ENCODE measurements at regions not wholly inside any gene's neighbourhood (a gene's known extent, or its start where the extent isn't known, plus 50 kb on each side); places are given as distances from the start of the nearest gene placed in this dataset.
A peak's percentile ranks its signal among the peaks of the same experiment; 100 is the strongest.

DNA sequence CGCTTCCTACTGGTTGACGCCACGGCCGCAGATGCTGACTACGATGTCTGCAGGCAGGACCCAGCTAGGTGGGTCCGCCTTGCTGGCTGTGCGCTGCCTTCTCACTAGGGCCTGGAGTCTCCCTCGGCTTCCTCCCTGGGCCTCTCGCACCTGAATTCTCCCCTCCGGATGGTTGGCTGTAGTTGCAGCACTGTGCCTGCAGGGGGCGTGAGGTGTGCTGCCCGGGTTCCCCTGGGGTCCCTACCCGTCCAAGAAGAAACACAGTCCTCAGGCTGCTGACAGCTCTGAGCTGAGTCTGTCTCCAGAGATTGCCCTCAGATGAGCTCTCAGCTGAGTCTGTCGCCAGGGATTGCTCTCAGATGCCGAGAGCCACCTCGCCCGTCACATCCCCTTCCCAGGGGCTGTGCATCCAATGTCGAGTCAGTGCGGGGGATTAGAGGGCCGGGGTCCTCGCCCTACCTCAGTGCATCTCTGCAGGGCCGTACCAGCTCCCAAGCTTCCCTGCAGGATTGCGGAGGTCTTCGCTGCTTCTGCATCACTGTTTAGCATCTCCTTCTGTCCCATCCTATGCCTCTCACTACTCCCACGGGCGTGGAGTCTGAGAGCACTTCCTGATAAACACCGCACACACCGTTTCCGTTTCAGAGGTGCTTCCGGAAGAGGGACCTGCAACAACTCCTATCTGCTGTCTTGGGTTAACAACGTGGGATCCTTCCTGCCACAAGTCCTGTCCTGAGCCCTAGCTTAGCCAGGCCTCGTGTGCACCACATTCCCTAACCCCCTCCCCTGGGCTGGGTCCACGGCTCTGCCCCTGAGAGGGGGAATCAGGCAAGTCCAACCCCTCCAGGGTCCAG lies 196.9 kb downstream of the CSNK2A3 start:
- no peak for TF ChIP-seq SIX5 (IDR thresholded peaks at IDR 0.05; ENCODE audit: low read depth, low read length, severe bottlenecking)
- no peak for TF ChIP-seq ASH2L (IDR thresholded peaks at IDR 0.05; ENCODE audit: borderline replicate concordance, low read depth)
- TF ChIP-seq, protein P1, sequence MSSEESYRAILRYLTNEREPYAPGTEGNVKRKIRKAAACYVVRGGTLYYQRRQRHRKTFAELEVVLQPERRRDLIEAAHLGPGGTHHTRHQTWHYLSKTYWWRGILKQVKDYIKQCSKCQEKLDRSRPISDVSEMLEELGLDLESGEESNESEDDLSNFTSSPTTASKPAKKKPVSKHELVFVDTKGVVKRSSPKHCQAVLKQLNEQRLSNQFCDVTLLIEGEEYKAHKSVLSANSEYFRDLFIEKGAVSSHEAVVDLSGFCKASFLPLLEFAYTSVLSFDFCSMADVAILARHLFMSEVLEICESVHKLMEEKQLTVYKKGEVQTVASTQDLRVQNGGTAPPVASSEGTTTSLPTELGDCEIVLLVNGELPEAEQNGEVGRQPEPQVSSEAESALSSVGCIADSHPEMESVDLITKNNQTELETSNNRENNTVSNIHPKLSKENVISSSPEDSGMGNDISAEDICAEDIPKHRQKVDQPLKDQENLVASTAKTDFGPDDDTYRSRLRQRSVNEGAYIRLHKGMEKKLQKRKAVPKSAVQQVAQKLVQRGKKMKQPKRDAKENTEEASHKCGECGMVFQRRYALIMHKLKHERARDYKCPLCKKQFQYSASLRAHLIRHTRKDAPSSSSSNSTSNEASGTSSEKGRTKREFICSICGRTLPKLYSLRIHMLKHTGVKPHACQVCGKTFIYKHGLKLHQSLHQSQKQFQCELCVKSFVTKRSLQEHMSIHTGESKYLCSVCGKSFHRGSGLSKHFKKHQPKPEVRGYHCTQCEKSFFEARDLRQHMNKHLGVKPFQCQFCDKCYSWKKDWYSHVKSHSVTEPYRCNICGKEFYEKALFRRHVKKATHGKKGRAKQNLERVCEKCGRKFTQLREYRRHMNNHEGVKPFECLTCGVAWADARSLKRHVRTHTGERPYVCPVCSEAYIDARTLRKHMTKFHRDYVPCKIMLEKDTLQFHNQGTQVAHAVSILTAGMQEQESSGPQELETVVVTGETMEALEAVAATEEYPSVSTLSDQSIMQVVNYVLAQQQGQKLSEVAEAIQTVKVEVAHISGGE (CRISPR knock-in tag; IDR thresholded peaks at IDR 0.05), result no peak
- TF ChIP-seq EED (IDR thresholded peaks at IDR 0.05; ENCODE audit: low read depth), result no peak
- peak; percentile 43; the same call in 1 of the 2 replicates for TF ChIP-seq SMC3 (IDR thresholded peaks at IDR 0.05; ENCODE audit: borderline replicate concordance, low read length)
- TF ChIP-seq, protein P2, sequence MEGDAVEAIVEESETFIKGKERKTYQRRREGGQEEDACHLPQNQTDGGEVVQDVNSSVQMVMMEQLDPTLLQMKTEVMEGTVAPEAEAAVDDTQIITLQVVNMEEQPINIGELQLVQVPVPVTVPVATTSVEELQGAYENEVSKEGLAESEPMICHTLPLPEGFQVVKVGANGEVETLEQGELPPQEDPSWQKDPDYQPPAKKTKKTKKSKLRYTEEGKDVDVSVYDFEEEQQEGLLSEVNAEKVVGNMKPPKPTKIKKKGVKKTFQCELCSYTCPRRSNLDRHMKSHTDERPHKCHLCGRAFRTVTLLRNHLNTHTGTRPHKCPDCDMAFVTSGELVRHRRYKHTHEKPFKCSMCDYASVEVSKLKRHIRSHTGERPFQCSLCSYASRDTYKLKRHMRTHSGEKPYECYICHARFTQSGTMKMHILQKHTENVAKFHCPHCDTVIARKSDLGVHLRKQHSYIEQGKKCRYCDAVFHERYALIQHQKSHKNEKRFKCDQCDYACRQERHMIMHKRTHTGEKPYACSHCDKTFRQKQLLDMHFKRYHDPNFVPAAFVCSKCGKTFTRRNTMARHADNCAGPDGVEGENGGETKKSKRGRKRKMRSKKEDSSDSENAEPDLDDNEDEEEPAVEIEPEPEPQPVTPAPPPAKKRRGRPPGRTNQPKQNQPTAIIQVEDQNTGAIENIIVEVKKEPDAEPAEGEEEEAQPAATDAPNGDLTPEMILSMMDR (IDR thresholded peaks at IDR 0.05 in 2 of 3, conservative IDR thresholded peaks at IDR 0.05 in 1 of 3; ENCODE audit: control insufficient read depth in 2 of 3, extremely low read depth in 1 of 3, insufficient read depth in 1 of 3, low read depth in 3 of 3, low read length in 3 of 3), result peak; percentile 36 to 79 (median 62)
- peak; percentile 67 for TF ChIP-seq MEF2B (IDR thresholded peaks at IDR 0.05; ENCODE audit: partially characterized antibody, poor library complexity, severe bottlenecking)
- no peak for TF ChIP-seq TBL1XR1 (IDR thresholded peaks at IDR 0.05; ENCODE audit: low read depth, low read length)
- peak; percentile 41 for TF ChIP-seq RAD21 (IDR thresholded peaks at IDR 0.05; ENCODE audit: insufficient read depth, low read depth, low read length)
- no peak for TF ChIP-seq JUND (IDR thresholded peaks at IDR 0.05; ENCODE audit: low read depth, low read length)
- no peak for TF ChIP-seq CREB1 (IDR thresholded peaks at IDR 0.05; ENCODE audit: low read depth)
- no peak for TF ChIP-seq SRF (IDR thresholded peaks at IDR 0.05; ENCODE audit: low read depth in 2 of 2, low read length in 2 of 2)
- Histone ChIP-seq H3K9me3 (replicated peaks; ENCODE audit: control insufficient read depth, insufficient read depth, low read length) (no peaks in the 10 kb centered on the region), H4K20me1 (ENCODE audit: control insufficient read depth, insufficient read depth) (no peaks in the 10 kb centered on the region), H2AFZ (ENCODE audit: control insufficient read depth, low read depth, low read length) (0 out of 2 replicates have a peak overlapping the region, but pooled peaks have one; percentile 4), H3K36me3 (ENCODE audit: control insufficient read depth in 2 of 2, insufficient read depth in 2 of 2, low read length in 1 of 2) (no peaks in the 10 kb centered on the region), H3K79me2 (ENCODE audit: control insufficient read depth, insufficient read depth, low read length) (no peaks in the 10 kb centered on the region), H3K4me3 (no peak overlapping the region), H3K4me2 (ENCODE audit: control insufficient read depth, insufficient read depth) (0 out of 2 replicates have a peak overlapping the region, but pooled peaks have one; percentile 7), H3K27me3 (replicated peaks in 1 of 2; ENCODE audit: control insufficient read depth in 2 of 2, insufficient read depth in 2 of 2, low read length in 1 of 2) (no peaks in the 10 kb centered on the region), H3K9ac (ENCODE audit: control insufficient read depth, insufficient read depth, low read length) (no peak overlapping the region), H3K4me1 (ENCODE audit: control insufficient read depth, insufficient read depth, low read length) (no peaks in the 10 kb centered on the region), H3K27ac (ENCODE audit: control insufficient read depth, insufficient read depth) (no peak overlapping the region)
- no peak for FAIRE-seq
- ChIA-PET RAD21 (ENCODE audit: unreplicated experiment) (interaction anchor here (1.0 kb wide), 1 partner anchor 13 kb away, joined by 3 read pairs; no protein-coding TSS in a partner anchor), POLR2A (no interaction called here), SMC1A (ENCODE audit: uncharacterized antibody, unreplicated experiment) (interaction anchor here (0.7 to 2.6 kb wide), 8 partner anchors 16 to 785 kb away, joined by 3 to 12 read pairs (median 4); no protein-coding TSS in a partner anchor), CTCF (interaction anchor here (0.6 to 3.4 kb wide), 17 partner anchors 8 to 347 kb away, joined by 3 to 24 read pairs (median 3); no protein-coding TSS in a partner anchor)
- in situ Hi-C loops (cut with MboI) (no loop called here), intact Hi-C loops (cut with micrococcal nuclease; ENCODE audit: unreplicated experiment) (loop anchor here (2.0 to 10.0 kb wide), 3 partner anchors 111 to 221 kb away; no protein-coding TSS in a partner anchor)
- BruUV-seq (replicated peaks), result no TSS peak
- no peak for DNase-seq (ENCODE audit: low read depth, low spot score)
- ATAC-seq, result peak; percentile 85
- WGBS (ENCODE audit: insufficient coverage, insufficient replicate concordance, low lambda C conversion rate, missing lambda C conversion rate), result 16% methylated on average over 32 of the region's 33 CpGs
